SK-N-SH treated with all-trans-retinoic acid at 6 μM for 48 hours (cell line): ENCODE measurements at regions not wholly inside any gene's neighbourhood (a gene's known extent, or its start where the extent isn't known, plus 50 kb on each side); places are given as distances from the start of the nearest gene placed in this dataset.

Experiments used
- ATAC-seq: fragments of 200-7000 bp; cut with Tn5 transposase; 3 replicates; pipeline ENCODE4 v1.9.1; 2020; ENCODE audit warnings: mild to moderate bottlenecking, moderate library complexity
- ARNTL ChIP-seq: fragments of 450-650 bp; formaldehyde crosslinking; IDR thresholded peaks from 2 replicates; pipeline ENCODE4 v1.5.0; 2020; ENCODE audit warnings: low read depth, mild to moderate bottlenecking, moderate library complexity, borderline replicate concordance
- BACH2 ChIP-seq: fragments of 250-450 bp; sonication (Bioruptor Pico); IDR thresholded peaks from 2 replicates; pipeline ENCODE4 v1.9.0; 2021; ENCODE audit warnings: mild to moderate bottlenecking, borderline replicate concordance
- CREB5 ChIP-seq: fragments of 250-450 bp; sonication (Bioruptor Pico); IDR thresholded peaks from 2 replicates; pipeline ENCODE4 v1.5.1; 2020; ENCODE audit warnings: low read depth, mild to moderate bottlenecking, moderate library complexity
- CSDC2 ChIP-seq: fragments of 250-450 bp; sonication (Bioruptor Pico); IDR thresholded peaks from 2 replicates; pipeline ENCODE4 v1.5.0; 2020; ENCODE audit warnings: mild to moderate bottlenecking, moderate library complexity
- CSRNP3 ChIP-seq: fragments of 250-450 bp; sonication (Bioruptor Pico); IDR thresholded peaks from 2 replicates; pipeline ENCODE4 v1.5.1; 2021; ENCODE audit warnings: mild to moderate bottlenecking, moderate library complexity
- ESRRG ChIP-seq: fragments of 250-450 bp; sonication (Bioruptor Pico); IDR thresholded peaks from 2 replicates; pipeline ENCODE4 v1.6.1; 2021; ENCODE audit warnings: mild to moderate bottlenecking
- GLIS3 ChIP-seq: fragments of 250-450 bp; sonication (Bioruptor Pico); IDR thresholded peaks from 2 replicates; pipeline ENCODE4 v1.5.0; 2020; ENCODE audit warnings: mild to moderate bottlenecking, moderate library complexity
- OSR1 ChIP-seq: fragments of 250-450 bp; sonication (Bioruptor Pico); IDR thresholded peaks from 2 replicates; pipeline ENCODE4 v1.8.0; 2022; ENCODE audit warnings: moderate library complexity, mild to moderate bottlenecking, inconsistent platforms
- PATZ1 ChIP-seq: fragments of 250-450 bp; sonication (Bioruptor Pico); IDR thresholded peaks from 2 replicates; pipeline ENCODE4 v1.8.0; 2020; ENCODE audit warnings: mild to moderate bottlenecking, moderate library complexity, borderline replicate concordance
- POU6F1 ChIP-seq: fragments of 250-450 bp; sonication (Bioruptor Pico); IDR thresholded peaks from 2 replicates; pipeline ENCODE4 v1.8.0; 2021; ENCODE audit warnings: low read depth, mild to moderate bottlenecking, moderate library complexity, borderline replicate concordance
- PPARA ChIP-seq: fragments of 250-450 bp; sonication (Bioruptor Pico); IDR thresholded peaks from 2 replicates; pipeline ENCODE4 v1.5.0; 2020; ENCODE audit warnings: mild to moderate bottlenecking, borderline replicate concordance
- RARB ChIP-seq: fragments of 250-450 bp; sonication (Bioruptor Pico); IDR thresholded peaks from 2 replicates; pipeline ENCODE4 v1.8.0; 2021; ENCODE audit warnings: mild to moderate bottlenecking, moderate library complexity
- SNAI2 ChIP-seq: fragments of 250-450 bp; sonication (Bioruptor Pico); IDR thresholded peaks from 2 replicates; pipeline ENCODE4 v1.5.0; 2020; ENCODE audit warnings: mild to moderate bottlenecking, moderate library complexity
- TCF4 ChIP-seq: fragments of 250-450 bp; sonication (Bioruptor Pico); IDR thresholded peaks from 2 replicates; pipeline ENCODE4 v1.8.0; 2021; ENCODE audit warnings: mild to moderate bottlenecking, moderate library complexity, borderline replicate concordance
- TOX ChIP-seq: fragments of 250-450 bp; sonication (Bioruptor Pico); IDR thresholded peaks from 2 replicates; pipeline ENCODE4 v1.8.0; 2021; ENCODE audit warnings: mild to moderate bottlenecking, moderate library complexity, borderline replicate concordance
- TSHZ2 ChIP-seq: fragments of 250-450 bp; sonication (Bioruptor Pico); IDR thresholded peaks from 2 replicates; pipeline ENCODE4 v1.5.0; 2020; ENCODE audit warnings: mild to moderate bottlenecking, moderate library complexity
- ZC3H10 ChIP-seq: fragments of 250-450 bp; sonication (Bioruptor Pico); IDR thresholded peaks from 2 replicates; pipeline ENCODE4 v1.5.1; 2021; ENCODE audit warnings: mild to moderate bottlenecking, moderate library complexity
- ZFP3 ChIP-seq: fragments of 250-450 bp; sonication (Bioruptor Pico); IDR thresholded peaks from 2 replicates; pipeline ENCODE4 v1.5.0; 2020; ENCODE audit warnings: mild to moderate bottlenecking, moderate library complexity
- ZFP30 ChIP-seq: fragments of 450-650 bp; formaldehyde crosslinking; IDR thresholded peaks from 2 replicates; pipeline ENCODE4 v1.5.0; 2022; ENCODE audit warnings: mild to moderate bottlenecking, moderate library complexity
- ZNF70 ChIP-seq: fragments of 450-650 bp; formaldehyde crosslinking; IDR thresholded peaks from 2 replicates; pipeline ENCODE4 v1.5.0; 2020; ENCODE audit warnings: mild to moderate bottlenecking, moderate library complexity

GRCh38 chr5:33287242-33287641 is 153.5 kb upstream of the TARS1 start:
- ATAC-seq, result no peak

GRCh38 chr5:33291216-33292000 is 149.4 kb upstream of the TARS1 start:
- ATAC-seq, result no peak
- no peak for TF ChIP-seq TCF4 (CRISPR knock-in tag)
- TF ChIP-seq BACH2 (CRISPR knock-in tag), result no peak
- no peak for TF ChIP-seq CSDC2 (CRISPR knock-in tag)
- TF ChIP-seq PATZ1, result no peak
- TF ChIP-seq ZNF70 (CRISPR knock-in tag), result no peak
- no peak for TF ChIP-seq ESRRG (CRISPR knock-in tag)
- TF ChIP-seq GLIS3 (CRISPR knock-in tag), result no peak
- no peak for TF ChIP-seq CSRNP3
- no peak for TF ChIP-seq OSR1 (CRISPR knock-in tag)
- no peak for TF ChIP-seq ARNTL (CRISPR knock-in tag)
- TF ChIP-seq CREB5, result no peak
- TF ChIP-seq ZC3H10 (CRISPR knock-in tag), result no peak
- TF ChIP-seq TSHZ2, result no peak
- no peak for TF ChIP-seq ZFP3 (CRISPR knock-in tag)
- TF ChIP-seq SNAI2 (CRISPR knock-in tag), result no peak
- no peak for TF ChIP-seq RARB (CRISPR knock-in tag)

More at GRCh38 chr5:33287242-33287641, 153.5 kb upstream of the TARS1 start:
- TF ChIP-seq RARB (CRISPR knock-in tag) (no peak), CSDC2 (CRISPR knock-in tag) (no peak), BACH2 (CRISPR knock-in tag) (no peak), TCF4 (CRISPR knock-in tag) (no peak), TOX (CRISPR knock-in tag) (no peak), GLIS3 (CRISPR knock-in tag) (no peak), ZNF70 (CRISPR knock-in tag) (no peak), ARNTL (CRISPR knock-in tag) (no peak), CREB5 (no peak), PATZ1 (no peak), ESRRG (CRISPR knock-in tag) (no peak), POU6F1 (CRISPR knock-in tag) (no peak), SNAI2 (CRISPR knock-in tag) (no peak), ZFP3 (CRISPR knock-in tag) (no peak), ZFP30 (CRISPR knock-in tag) (no peak), PPARA (CRISPR knock-in tag) (no peak)
